Fibroblast of lung (primary cell): ENCODE measurements at regions not wholly inside any gene's neighbourhood (a gene's known extent, or its start where the extent isn't known, plus 50 kb on each side); places are given as distances from the start of the nearest gene placed in this dataset.

Source experiments
- DNase-seq, 2 donors: peaks; one replicate each; pipeline versions ENCODE4 v3.0.0 to v3.0.0-alpha.2; 2010; ENCODE audit warnings: low read depth in 2 of 2
- H2AFZ ChIP-seq: 2 replicates; pipeline ENCODE4 v1.5.1; 2012; ENCODE audit warnings: low read length, control low read depth, inconsistent platforms
- H3K27ac ChIP-seq: 2 replicates; pipeline ENCODE4 v1.5.1; 2011; ENCODE audit warnings: low read length, control low read depth; ENCODE audit not compliant: insufficient read depth
- H3K27me3 ChIP-seq: 2 replicates; pipeline ENCODE4 v1.5.1; 2011; ENCODE audit warnings: mild to moderate bottlenecking, low read length; ENCODE audit not compliant: control insufficient read depth, insufficient read depth
- H3K36me3 ChIP-seq: 2 replicates; pipeline ENCODE4 v1.5.1; 2011; ENCODE audit warnings: low read length; ENCODE audit not compliant: control insufficient read depth, insufficient read depth
- H3K4me1 ChIP-seq: 2 replicates; pipeline ENCODE4 v1.5.1; 2011; ENCODE audit warnings: low read length; ENCODE audit not compliant: control insufficient read depth, insufficient read depth; ENCODE audit errors: extremely low read depth
- H3K4me2 ChIP-seq: 2 replicates; pipeline ENCODE4 v1.5.1; 2011; ENCODE audit warnings: low read length, control low read depth; ENCODE audit not compliant: insufficient read depth; ENCODE audit errors: extremely low read depth
- H3K4me3 ChIP-seq, 4 experiments: fragments of 200-600 bp in 1 of 4; sonication (generic) in 1 of 4; replicated peaks in 1 of 4; 2 replicates each; pipeline ENCODE4 v1.5.1; 2011 to 2016; ENCODE audit warnings: low read length in 4 of 4, low read depth in 3 of 4, mild to moderate bottlenecking in 3 of 4, control low read depth in 2 of 4, inconsistent platforms in 1 of 4, mixed read lengths in 1 of 4; ENCODE audit not compliant: insufficient read depth in 1 of 4; ENCODE audit errors: control extremely low read depth in 1 of 4
- H3K79me2 ChIP-seq: 2 replicates; pipeline ENCODE4 v1.5.1; 2012; ENCODE audit warnings: mild to moderate bottlenecking, low read length, inconsistent platforms; ENCODE audit not compliant: control insufficient read depth, insufficient read depth
- H3K9ac ChIP-seq: 2 replicates; pipeline ENCODE4 v1.5.1; 2011; ENCODE audit warnings: mild to moderate bottlenecking, low read length, control low read depth; ENCODE audit not compliant: insufficient read depth
- H3K9me3 ChIP-seq: 2 replicates; pipeline ENCODE4 v1.5.1; 2012; ENCODE audit warnings: low read depth, low read length; ENCODE audit not compliant: control insufficient read depth, insufficient read depth
- H4K20me1 ChIP-seq: 2 replicates; pipeline ENCODE4 v1.5.1; 2011; ENCODE audit warnings: low read length; ENCODE audit not compliant: control insufficient read depth, insufficient read depth; ENCODE audit errors: extremely low read depth
- EZH2 ChIP-seq: IDR thresholded peaks from 2 replicates; pipeline ENCODE4 v1.5.1; 2012; ENCODE audit warnings: low read length, control low read depth, mild to moderate bottlenecking; ENCODE audit errors: missing control alignments
- TF ChIP-seq, protein P1 (sequence below), 2 donors: IDR thresholded peaks in 1 of 2; conservative IDR thresholded peaks in 1 of 2; 1 replicate in 1 of 2; 2 replicates in 1 of 2; pipeline ENCODE4 v1.5.1; 2011 to 2012; ENCODE audit warnings: low read length in 2 of 2, control low read depth in 1 of 2, inconsistent platforms in 1 of 2, low read depth in 1 of 2, mild to moderate bottlenecking in 1 of 2

DNA sequence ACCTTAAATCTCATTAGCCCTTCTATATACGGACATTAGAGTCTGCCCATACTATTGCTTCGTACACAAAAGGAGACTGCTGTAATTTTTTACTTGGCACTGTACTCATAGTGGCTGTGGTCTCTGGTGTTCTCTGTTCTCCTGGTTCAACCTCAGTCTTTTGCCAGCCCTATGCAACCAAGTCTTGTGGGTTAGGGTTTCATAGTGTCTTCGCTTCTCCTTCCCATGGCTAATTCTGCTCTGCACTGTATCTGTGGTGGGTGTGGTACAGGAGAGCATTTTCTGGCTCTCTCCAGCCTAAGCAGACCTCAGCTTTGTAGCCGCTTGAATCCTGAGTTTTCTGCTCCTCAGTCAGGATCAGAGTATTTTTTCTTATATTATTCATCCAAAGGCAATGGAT is 981.2 kb downstream of the SQOR start:
- H3K9me3 ChIP-seq, result no peaks in the 10 kb centered on the region
- no peak overlapping the region for H3K4me3 ChIP-seq
- no peak for DNase-seq
- H4K20me1 ChIP-seq, result no peaks in the 10 kb centered on the region
- no peak overlapping the region for H3K27ac ChIP-seq
- no peaks in the 10 kb centered on the region for H3K27me3 ChIP-seq
- H3K9ac ChIP-seq, result no peak overlapping the region
- H3K36me3 ChIP-seq, result no peaks in the 10 kb centered on the region
- H2AFZ ChIP-seq, result no peak overlapping the region
- no peak for TF ChIP-seq EZH2
- TF ChIP-seq, protein P1, sequence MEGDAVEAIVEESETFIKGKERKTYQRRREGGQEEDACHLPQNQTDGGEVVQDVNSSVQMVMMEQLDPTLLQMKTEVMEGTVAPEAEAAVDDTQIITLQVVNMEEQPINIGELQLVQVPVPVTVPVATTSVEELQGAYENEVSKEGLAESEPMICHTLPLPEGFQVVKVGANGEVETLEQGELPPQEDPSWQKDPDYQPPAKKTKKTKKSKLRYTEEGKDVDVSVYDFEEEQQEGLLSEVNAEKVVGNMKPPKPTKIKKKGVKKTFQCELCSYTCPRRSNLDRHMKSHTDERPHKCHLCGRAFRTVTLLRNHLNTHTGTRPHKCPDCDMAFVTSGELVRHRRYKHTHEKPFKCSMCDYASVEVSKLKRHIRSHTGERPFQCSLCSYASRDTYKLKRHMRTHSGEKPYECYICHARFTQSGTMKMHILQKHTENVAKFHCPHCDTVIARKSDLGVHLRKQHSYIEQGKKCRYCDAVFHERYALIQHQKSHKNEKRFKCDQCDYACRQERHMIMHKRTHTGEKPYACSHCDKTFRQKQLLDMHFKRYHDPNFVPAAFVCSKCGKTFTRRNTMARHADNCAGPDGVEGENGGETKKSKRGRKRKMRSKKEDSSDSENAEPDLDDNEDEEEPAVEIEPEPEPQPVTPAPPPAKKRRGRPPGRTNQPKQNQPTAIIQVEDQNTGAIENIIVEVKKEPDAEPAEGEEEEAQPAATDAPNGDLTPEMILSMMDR (conservative IDR thresholded peaks at IDR 0.05 in 1 of 2, IDR thresholded peaks at IDR 0.05 in 1 of 2; ENCODE audit: low read depth in 1 of 2, low read length in 2 of 2), result no peak
- H3K4me2 ChIP-seq, result no peak overlapping the region
- no peaks in the 10 kb centered on the region for H3K4me1 ChIP-seq
- no peaks in the 10 kb centered on the region for H3K79me2 ChIP-seq

DNA sequence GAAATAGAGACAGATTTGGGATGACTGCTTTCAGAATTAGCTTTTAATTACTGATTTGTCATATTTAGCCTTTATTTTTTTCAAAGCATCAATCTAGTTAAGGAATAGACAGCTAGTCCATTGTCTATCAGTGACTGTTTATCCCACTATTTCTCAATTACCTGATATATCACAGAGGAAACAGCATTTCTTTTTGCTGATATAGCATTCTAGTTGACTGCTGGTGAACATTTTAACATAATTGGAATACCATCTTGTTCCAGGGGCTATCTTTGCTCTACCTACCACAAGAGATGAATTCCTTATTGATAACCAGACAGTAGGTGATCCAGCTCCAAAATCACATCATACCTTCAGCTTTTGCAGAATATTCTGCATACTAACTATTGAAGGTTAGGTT is 982.7 kb downstream of the SQOR start:
- Histone ChIP-seq H3K9me3 (no peaks in the 10 kb centered on the region), H3K4me3 (no peak overlapping the region), H3K27me3 (no peaks in the 10 kb centered on the region), H4K20me1 (no peaks in the 10 kb centered on the region), H3K27ac (no peak overlapping the region), H3K4me2 (no peak overlapping the region), H3K36me3 (no peaks in the 10 kb centered on the region), H2AFZ (no peak overlapping the region), H3K79me2 (no peaks in the 10 kb centered on the region), H3K9ac (no peak overlapping the region), H3K4me1 (no peaks in the 10 kb centered on the region)
- TF ChIP-seq EZH2, result no peak
- TF ChIP-seq, protein P1 (conservative IDR thresholded peaks at IDR 0.05 in 1 of 2, IDR thresholded peaks at IDR 0.05 in 1 of 2; ENCODE audit: low read depth in 1 of 2, low read length in 2 of 2), result no peak
- no peak for DNase-seq

DNA sequence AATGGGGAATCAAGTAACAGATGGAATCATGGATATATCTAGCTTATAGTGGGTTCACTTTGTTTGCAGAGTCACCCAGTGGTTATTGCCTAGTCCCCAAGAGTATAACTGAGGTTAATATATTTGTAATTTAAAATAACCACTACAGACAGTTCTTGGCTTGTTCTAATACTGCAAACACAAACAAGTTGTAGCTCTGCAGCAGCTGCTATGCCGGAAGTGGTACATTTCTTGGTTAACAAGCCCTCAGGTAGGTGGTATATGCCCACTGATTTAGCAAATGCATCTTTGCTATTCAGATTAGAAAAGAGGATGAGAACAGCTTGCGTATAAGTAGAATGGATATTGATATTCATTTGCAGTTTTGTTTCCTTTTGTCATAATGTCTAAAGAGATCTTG is 984.2 kb downstream of the SQOR start:
- H3K36me3 ChIP-seq, result no peaks in the 10 kb centered on the region
- DNase-seq, result no peak
- no peak overlapping the region for H3K27ac ChIP-seq
- H4K20me1 ChIP-seq, result no peaks in the 10 kb centered on the region
- H2AFZ ChIP-seq, result no peak overlapping the region
- H3K4me3 ChIP-seq, result no peak overlapping the region
- no peaks in the 10 kb centered on the region for H3K9me3 ChIP-seq
- H3K4me1 ChIP-seq, result no peaks in the 10 kb centered on the region
- H3K79me2 ChIP-seq, result no peaks in the 10 kb centered on the region
- TF ChIP-seq EZH2, result no peak
- TF ChIP-seq, protein P1 (conservative IDR thresholded peaks at IDR 0.05 in 1 of 2, IDR thresholded peaks at IDR 0.05 in 1 of 2; ENCODE audit: low read depth in 1 of 2, low read length in 2 of 2), result no peak
- H3K27me3 ChIP-seq, result no peaks in the 10 kb centered on the region
- H3K9ac ChIP-seq, result no peak overlapping the region
- H3K4me2 ChIP-seq, result no peak overlapping the region
